ENCODE measurements at regions not wholly inside any gene's neighbourhood (a gene's known extent, or its start where the extent isn't known, plus 50 kb on each side); places are given as distances from the start of the nearest gene placed in this dataset.

GRCh38 chr7:51778121-51778520, 461.5 kb upstream of the COBL start:
- no peak overlapping the region for H3K4me3 ChIP-seq (ENCODE audit: low read depth, low read length)
- DNase-seq (ENCODE audit: low read depth) = no peak
- no peak for TF ChIP-seq CTCF (IDR thresholded peaks at IDR 0.05; ENCODE audit: low read depth, low read length, missing control alignments)

- TF ChIP-seq CTCF (IDR thresholded peaks at IDR 0.05; ENCODE audit: low read depth, low read length, missing control alignments) = no peak
- no peak for DNase-seq (ENCODE audit: low read depth)
- no peak overlapping the region for H3K4me3 ChIP-seq (ENCODE audit: low read depth, low read length)
These were observed 457.6 kb upstream of the COBL start for GRCh38 chr7:51774178-51774577.

- no peak overlapping the region for H3K4me3 ChIP-seq (ENCODE audit: low read depth, low read length)
- no peak for TF ChIP-seq CTCF (IDR thresholded peaks at IDR 0.05; ENCODE audit: low read depth, low read length, missing control alignments)
- no peak for DNase-seq (ENCODE audit: low read depth)
These were observed 455.6 kb upstream of the COBL start for GRCh38 chr7:51772190-51772589.

DNA sequence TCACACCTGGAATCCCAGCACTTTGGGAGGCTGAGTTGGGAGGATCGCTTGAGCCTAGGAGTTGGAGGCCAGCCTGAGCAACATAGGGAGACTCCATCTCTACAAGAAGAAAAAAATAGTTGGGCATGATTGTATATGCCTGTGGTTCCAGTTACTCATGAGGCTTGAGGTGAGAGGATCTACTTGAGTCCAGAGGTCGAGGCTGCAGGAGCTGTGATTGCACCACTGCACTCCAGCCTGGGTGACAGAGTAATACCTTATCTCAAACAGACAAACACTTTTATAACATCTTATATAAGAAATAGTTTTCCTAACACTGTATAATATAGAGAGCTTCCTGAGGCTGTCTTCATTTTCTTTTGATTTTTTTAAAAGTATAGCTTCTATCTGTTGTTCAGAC, 448.4 kb upstream of the COBL start:
- no peak overlapping the region for H3K4me3 ChIP-seq (ENCODE audit: low read depth, low read length)
- TF ChIP-seq CTCF (IDR thresholded peaks at IDR 0.05; ENCODE audit: low read depth, low read length, missing control alignments) = no peak
- no peak for DNase-seq (ENCODE audit: low read depth)

DNA sequence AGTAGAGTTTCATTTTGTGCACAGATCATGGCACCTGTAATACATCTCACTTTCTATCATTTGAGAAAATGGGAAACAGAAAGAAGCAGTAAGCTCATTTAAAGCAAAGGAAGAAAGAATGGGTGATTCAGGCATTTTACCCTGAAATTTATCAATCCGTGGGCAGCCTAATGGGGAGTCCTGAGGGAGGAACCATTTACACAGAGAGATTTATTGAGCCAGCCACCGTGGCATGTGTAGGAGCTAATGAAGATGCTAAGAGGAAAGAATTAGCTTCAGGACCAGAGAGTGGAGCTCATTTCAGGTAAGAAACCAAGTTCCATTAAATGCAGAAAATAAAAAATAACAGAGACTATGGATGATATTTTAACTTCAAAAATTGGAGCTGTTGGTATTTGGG, 443.4 kb upstream of the COBL start:
- DNase-seq (ENCODE audit: low read depth) = no peak
- no peak overlapping the region for H3K4me3 ChIP-seq (ENCODE audit: low read depth, low read length)
- TF ChIP-seq CTCF (IDR thresholded peaks at IDR 0.05; ENCODE audit: low read depth, low read length, missing control alignments) = no peak

- no peak for DNase-seq (ENCODE audit: low read depth)
- no peak overlapping the region for H3K4me3 ChIP-seq (ENCODE audit: low read depth, low read length)
- TF ChIP-seq CTCF (IDR thresholded peaks at IDR 0.05; ENCODE audit: low read depth, low read length, missing control alignments) = no peak
These were observed 441.4 kb upstream of the COBL start for GRCh38 chr7:51757960-51758359.

GRCh38 chr7:51732951-51733350, 416.3 kb upstream of the COBL start:
- H3K4me3 ChIP-seq (ENCODE audit: low read depth, low read length) = no peak overlapping the region
- no peak for TF ChIP-seq CTCF (IDR thresholded peaks at IDR 0.05; ENCODE audit: low read depth, low read length, missing control alignments)
- no peak for DNase-seq (ENCODE audit: low read depth)
